ENCODE measurements at regions not wholly inside any gene's neighbourhood (a gene's known extent, or its start where the extent isn't known, plus 50 kb on each side); places are given as distances from the start of the nearest gene placed in this dataset.

- Histone ChIP-seq H3K56ac (ENCODE audit: low read length) (no peak overlapping the region), H3K36me3 (ENCODE audit: control insufficient read depth, insufficient read depth, low read length) (no peaks in the 10 kb centered on the region), H2BK120ac (ENCODE audit: low read depth, low read length) (no peak overlapping the region), H3K4me2 (ENCODE audit: low read length) (no peak overlapping the region), H3K27ac (ENCODE audit: low read depth, low read length) (no peak overlapping the region), H3K9ac (ENCODE audit: low read length) (no peak overlapping the region), H3K4me1 (ENCODE audit: control insufficient read depth, low read depth, low read length) (no peaks in the 10 kb centered on the region), H3K27me3 (ENCODE audit: insufficient read depth, low read length, poor library complexity) (no peaks in the 10 kb centered on the region), H3K4ac (ENCODE audit: low read depth, low read length) (no peak overlapping the region), H3K79me1 (ENCODE audit: low read length) (no peaks in the 10 kb centered on the region), H2BK5ac (ENCODE audit: low read length) (no peak overlapping the region), H2BK15ac (replicated peaks; ENCODE audit: low read depth) (no peak overlapping the region), H3K79me2 (ENCODE audit: control insufficient read depth, insufficient read depth, low read length) (no peaks in the 10 kb centered on the region), H4K8ac (ENCODE audit: low read depth, low read length) (no peak overlapping the region), H3K18ac (ENCODE audit: low read length) (no peak overlapping the region), H3K4me3 (ENCODE audit: low read length) (no peak overlapping the region), H3K23ac (ENCODE audit: low read length) (no peak overlapping the region), H2AK5ac (ENCODE audit: low read length) (no peak overlapping the region), H4K5ac (ENCODE audit: low read length) (no peak overlapping the region)
- no peak for DNase-seq
- no CpG with 5 or more reads among the region's 2 CpGs for WGBS (ENCODE audit: extremely low coverage, insufficient coverage, low lambda C conversion rate)
These were observed 117.8 kb downstream of the FAM76B start for GRCh38 chr11:95671768-95672167.

- no peak overlapping the region for H3K18ac ChIP-seq (ENCODE audit: low read length)
- H3K9ac ChIP-seq (ENCODE audit: low read length) = no peak overlapping the region
- no peak overlapping the region for H2BK5ac ChIP-seq (ENCODE audit: low read length)
- no peak overlapping the region for H4K5ac ChIP-seq (ENCODE audit: low read length)
- no peak overlapping the region for H4K8ac ChIP-seq (ENCODE audit: low read depth, low read length)
- H3K4me2 ChIP-seq (ENCODE audit: low read length) = no peak overlapping the region
- no CpG with 5 or more reads among the region's 3 CpGs for WGBS (ENCODE audit: extremely low coverage, insufficient coverage, low lambda C conversion rate)
- no peaks in the 10 kb centered on the region for H3K27me3 ChIP-seq (ENCODE audit: insufficient read depth, low read length, poor library complexity)
- DNase-seq = no peak
- H3K27ac ChIP-seq (ENCODE audit: low read depth, low read length) = no peak overlapping the region
- no peak overlapping the region for H2BK120ac ChIP-seq (ENCODE audit: low read depth, low read length)
- no peak overlapping the region for H2AK5ac ChIP-seq (ENCODE audit: low read length)
- H3K4ac ChIP-seq (ENCODE audit: low read depth, low read length) = no peak overlapping the region
- H3K4me1 ChIP-seq (ENCODE audit: control insufficient read depth, low read depth, low read length) = no peaks in the 10 kb centered on the region
- no peaks in the 10 kb centered on the region for H3K79me1 ChIP-seq (ENCODE audit: low read length)
- no peak overlapping the region for H3K23ac ChIP-seq (ENCODE audit: low read length)
- no peak overlapping the region for H3K4me3 ChIP-seq (ENCODE audit: low read length)
- H2BK15ac ChIP-seq (replicated peaks; ENCODE audit: low read depth) = no peak overlapping the region
- H3K36me3 ChIP-seq (ENCODE audit: control insufficient read depth, insufficient read depth, low read length) = no peaks in the 10 kb centered on the region
- H3K79me2 ChIP-seq (ENCODE audit: control insufficient read depth, insufficient read depth, low read length) = no peaks in the 10 kb centered on the region
- H3K56ac ChIP-seq (ENCODE audit: low read length) = no peak overlapping the region
These were observed 121.5 kb downstream of the FAM76B start for GRCh38 chr11:95668131-95668530.

DNA sequence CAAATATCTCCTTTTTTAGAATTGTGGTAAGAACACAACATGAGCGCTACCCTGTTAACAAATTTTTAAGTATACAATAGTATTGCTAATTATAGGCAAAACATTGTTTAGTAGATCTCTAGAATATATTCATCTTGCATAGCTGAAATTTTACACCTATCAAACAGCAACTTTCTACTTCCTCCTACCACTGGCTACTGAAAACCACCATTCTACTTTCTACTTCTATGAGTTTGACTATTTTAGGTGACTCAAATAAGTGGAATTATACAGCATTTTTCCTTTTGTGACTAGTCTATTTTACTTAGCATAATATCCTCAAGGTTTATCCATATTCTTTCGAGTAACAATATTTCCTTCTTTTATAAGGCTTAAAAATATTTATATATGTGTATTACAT lies 128.4 kb downstream of the FAM76B start:
- no peak overlapping the region for H3K27ac ChIP-seq (ENCODE audit: low read depth, low read length)
- H4K8ac ChIP-seq (ENCODE audit: low read depth, low read length) = no peak overlapping the region
- DNase-seq = no peak
- H2BK120ac ChIP-seq (ENCODE audit: low read depth, low read length) = no peak overlapping the region
- H2AK5ac ChIP-seq (ENCODE audit: low read length) = no peak overlapping the region
- no peak overlapping the region for H3K23ac ChIP-seq (ENCODE audit: low read length)
- no peaks in the 10 kb centered on the region for H3K79me2 ChIP-seq (ENCODE audit: control insufficient read depth, insufficient read depth, low read length)
- H3K4me3 ChIP-seq (ENCODE audit: low read length) = no peak overlapping the region
- no peak overlapping the region for H2BK15ac ChIP-seq (replicated peaks; ENCODE audit: low read depth)
- WGBS (ENCODE audit: extremely low coverage, insufficient coverage, low lambda C conversion rate) = no CpG with 5 or more reads among the region's 2 CpGs
- H3K18ac ChIP-seq (ENCODE audit: low read length) = no peak overlapping the region
- H3K36me3 ChIP-seq (ENCODE audit: control insufficient read depth, insufficient read depth, low read length) = no peaks in the 10 kb centered on the region
- no peak overlapping the region for H3K4ac ChIP-seq (ENCODE audit: low read depth, low read length)
- no peak overlapping the region for H2BK5ac ChIP-seq (ENCODE audit: low read length)
- no peaks in the 10 kb centered on the region for H3K27me3 ChIP-seq (ENCODE audit: insufficient read depth, low read length, poor library complexity)
- H3K79me1 ChIP-seq (ENCODE audit: low read length) = no peaks in the 10 kb centered on the region
- no peak overlapping the region for H3K9ac ChIP-seq (ENCODE audit: low read length)
- H3K4me1 ChIP-seq (ENCODE audit: control insufficient read depth, low read depth, low read length) = no peaks in the 10 kb centered on the region
- no peak overlapping the region for H3K56ac ChIP-seq (ENCODE audit: low read length)
- no peak overlapping the region for H4K5ac ChIP-seq (ENCODE audit: low read length)
- H3K4me2 ChIP-seq (ENCODE audit: low read length) = no peak overlapping the region

GRCh38 chr11:95660038-95660437 lies 129.5 kb downstream of the FAM76B start:
- Histone ChIP-seq H2BK5ac (ENCODE audit: low read length) (no peak overlapping the region), H3K9ac (ENCODE audit: low read length) (no peak overlapping the region), H3K4me3 (ENCODE audit: low read length) (no peak overlapping the region), H2BK120ac (ENCODE audit: low read depth, low read length) (no peak overlapping the region), H3K56ac (ENCODE audit: low read length) (no peak overlapping the region), H3K79me1 (ENCODE audit: low read length) (no peaks in the 10 kb centered on the region), H3K18ac (ENCODE audit: low read length) (no peak overlapping the region), H3K4me2 (ENCODE audit: low read length) (no peak overlapping the region), H3K23ac (ENCODE audit: low read length) (no peak overlapping the region), H2BK15ac (replicated peaks; ENCODE audit: low read depth) (no peak overlapping the region), H2AK5ac (ENCODE audit: low read length) (no peak overlapping the region), H3K27me3 (ENCODE audit: insufficient read depth, low read length, poor library complexity) (no peaks in the 10 kb centered on the region), H3K36me3 (ENCODE audit: control insufficient read depth, insufficient read depth, low read length) (no peaks in the 10 kb centered on the region), H3K4me1 (ENCODE audit: control insufficient read depth, low read depth, low read length) (no peaks in the 10 kb centered on the region), H4K5ac (ENCODE audit: low read length) (no peak overlapping the region), H4K8ac (ENCODE audit: low read depth, low read length) (no peak overlapping the region), H3K4ac (ENCODE audit: low read depth, low read length) (no peak overlapping the region), H3K79me2 (ENCODE audit: control insufficient read depth, insufficient read depth, low read length) (no peaks in the 10 kb centered on the region), H3K27ac (ENCODE audit: low read depth, low read length) (no peak overlapping the region)
- DNase-seq = peak; percentile 42

- Histone ChIP-seq H4K5ac (ENCODE audit: low read length) (no peak overlapping the region), H3K18ac (ENCODE audit: low read length) (no peak overlapping the region), H3K56ac (ENCODE audit: low read length) (no peak overlapping the region), H3K27me3 (ENCODE audit: insufficient read depth, low read length, poor library complexity) (no peaks in the 10 kb centered on the region), H3K4me1 (ENCODE audit: control insufficient read depth, low read depth, low read length) (no peaks in the 10 kb centered on the region), H3K4me2 (ENCODE audit: low read length) (no peak overlapping the region), H4K8ac (ENCODE audit: low read depth, low read length) (no peak overlapping the region), H3K9ac (ENCODE audit: low read length) (no peak overlapping the region), H3K4me3 (ENCODE audit: low read length) (no peak overlapping the region), H2AK5ac (ENCODE audit: low read length) (no peak overlapping the region), H3K23ac (ENCODE audit: low read length) (no peak overlapping the region), H3K4ac (ENCODE audit: low read depth, low read length) (no peak overlapping the region), H2BK5ac (ENCODE audit: low read length) (no peak overlapping the region), H3K27ac (ENCODE audit: low read depth, low read length) (no peak overlapping the region), H2BK15ac (replicated peaks; ENCODE audit: low read depth) (no peak overlapping the region), H3K79me2 (ENCODE audit: control insufficient read depth, insufficient read depth, low read length) (no peaks in the 10 kb centered on the region), H3K36me3 (ENCODE audit: control insufficient read depth, insufficient read depth, low read length) (no peaks in the 10 kb centered on the region), H3K79me1 (ENCODE audit: low read length) (no peaks in the 10 kb centered on the region), H2BK120ac (ENCODE audit: low read depth, low read length) (no peak overlapping the region)
- no CpG with 5 or more reads among the region's 1 CpG for WGBS (ENCODE audit: extremely low coverage, insufficient coverage, low lambda C conversion rate)
- DNase-seq = no peak
These were observed 130.5 kb downstream of the FAM76B start for GRCh38 chr11:95659088-95659487.

- Histone ChIP-seq H3K36me3 (ENCODE audit: control insufficient read depth, insufficient read depth, low read length) (no peaks in the 10 kb centered on the region), H3K4me2 (ENCODE audit: low read length) (no peak overlapping the region), H3K56ac (ENCODE audit: low read length) (no peak overlapping the region), H3K4me3 (ENCODE audit: low read length) (no peak overlapping the region), H3K27me3 (ENCODE audit: insufficient read depth, low read length, poor library complexity) (no peaks in the 10 kb centered on the region), H2AK5ac (ENCODE audit: low read length) (no peak overlapping the region), H3K9ac (ENCODE audit: low read length) (no peak overlapping the region), H2BK5ac (ENCODE audit: low read length) (no peak overlapping the region), H4K5ac (ENCODE audit: low read length) (no peak overlapping the region), H2BK120ac (ENCODE audit: low read depth, low read length) (no peak overlapping the region), H4K8ac (ENCODE audit: low read depth, low read length) (no peak overlapping the region), H3K23ac (ENCODE audit: low read length) (no peak overlapping the region), H3K4ac (ENCODE audit: low read depth, low read length) (no peak overlapping the region), H3K79me2 (ENCODE audit: control insufficient read depth, insufficient read depth, low read length) (no peaks in the 10 kb centered on the region), H3K27ac (ENCODE audit: low read depth, low read length) (no peak overlapping the region), H3K79me1 (ENCODE audit: low read length) (no peaks in the 10 kb centered on the region), H3K18ac (ENCODE audit: low read length) (no peak overlapping the region), H2BK15ac (replicated peaks; ENCODE audit: low read depth) (no peak overlapping the region), H3K4me1 (ENCODE audit: control insufficient read depth, low read depth, low read length) (peaks cover 3% of the 10 kb centered on the region)
- DNase-seq = no peak
- no CpG with 5 or more reads among the region's 1 CpG for WGBS (ENCODE audit: extremely low coverage, insufficient coverage, low lambda C conversion rate)
These were observed 134.0 kb downstream of the FAM76B start for GRCh38 chr11:95655536-95655935.

Data from mesendoderm (in vitro differentiated cells).